ENCODE measurements at regions not wholly inside any gene's neighbourhood (a gene's known extent, or its start where the extent isn't known, plus 50 kb on each side); places are given as distances from the start of the nearest gene placed in this dataset.

GRCh38 chr20:4556781-4557180 lies 129.5 kb upstream of the PRNP start:
- Histone ChIP-seq H3K9ac (replicated peaks in 1 of 4; ENCODE audit: extremely low read depth in 1 of 4, low read depth in 3 of 4, low read length in 3 of 4) (no peak overlapping the region), H2BK20ac (ENCODE audit: low read length) (no peak overlapping the region), H3K4me2 (ENCODE audit: insufficient read depth in 1 of 2, low read depth in 2 of 2, low read length in 2 of 2) (no peak overlapping the region), H3K27me3 (replicated peaks in 1 of 4; ENCODE audit: control insufficient read depth in 3 of 4, extremely low read depth in 1 of 4, insufficient read depth in 3 of 4, low read length in 3 of 4) (no peaks in the 10 kb centered on the region), H2BK15ac (ENCODE audit: low read length) (no peak overlapping the region), H3K14ac (ENCODE audit: insufficient read length) (no peak overlapping the region), H3K79me1 (ENCODE audit: low read depth, low read length) (no peaks in the 10 kb centered on the region), H3K79me2 (ENCODE audit: control insufficient read depth in 1 of 2, insufficient read depth in 2 of 2, low read length in 2 of 2) (no peaks in the 10 kb centered on the region), H3K23ac (ENCODE audit: insufficient read length) (no peak overlapping the region), H3K27ac (ENCODE audit: low read depth, low read length) (no peak overlapping the region), H2AFZ (ENCODE audit: low read length) (no peak overlapping the region), H3K4me3 (ENCODE audit: extremely low read depth in 1 of 4, insufficient read depth in 2 of 4, low read depth in 3 of 4, low read length in 4 of 4) (no peak overlapping the region), H4K5ac (ENCODE audit: insufficient read length, low read depth, low read length) (no peak overlapping the region), H3K9me3 (ENCODE audit: insufficient read depth in 2 of 2, low read depth in 1 of 2, low read length in 1 of 2) (no peaks in the 10 kb centered on the region), H3K56ac (replicated peaks; ENCODE audit: insufficient read length, low read depth, low read length) (no peak overlapping the region), H3K4me1 (replicated peaks in 1 of 4; ENCODE audit: control insufficient read depth in 3 of 4, insufficient read depth in 4 of 4, low read length in 3 of 4) (no peaks in the 10 kb centered on the region), H4K20me1 (replicated peaks in 1 of 2; ENCODE audit: control insufficient read depth in 1 of 2, insufficient read depth in 2 of 2, low read length in 2 of 2) (no peaks in the 10 kb centered on the region), H2BK5ac (ENCODE audit: low read depth, low read length) (no peak overlapping the region), H4K8ac (ENCODE audit: extremely low read depth, insufficient read depth, low read length) (no peak overlapping the region), H4K91ac (replicated peaks; ENCODE audit: insufficient read length, low read length) (no peak overlapping the region), H3K4ac (replicated peaks; ENCODE audit: insufficient read length, low read depth, low read length) (no peak overlapping the region), H2AK5ac (ENCODE audit: low read depth, low read length) (no peak overlapping the region), H3K18ac (ENCODE audit: extremely low read depth, low read length) (no peak overlapping the region), H3K23me2 (ENCODE audit: low read depth, low read length) (no peaks in the 10 kb centered on the region), H3K36me3 (ENCODE audit: control insufficient read depth in 2 of 4, insufficient read depth in 4 of 4, low read length in 3 of 4) (no peaks in the 10 kb centered on the region), H2BK12ac (ENCODE audit: low read depth, low read length) (no peak overlapping the region), H2BK120ac (replicated peaks; ENCODE audit: low read depth, low read length) (no peak overlapping the region)
- no peak for DNase-seq (ENCODE audit: low read depth in 1 of 2, low spot score in 2 of 2)
- TF ChIP-seq RBBP5 (IDR thresholded peaks at IDR 0.05; ENCODE audit: borderline replicate concordance, low read depth, low read length) (no peak), ASH2L (IDR thresholded peaks at IDR 0.05; ENCODE audit: low read length) (no peak)
- no peak for FAIRE-seq
- ChIA-PET POLR2A (ENCODE audit: partially characterized antibody) (no interaction called here), CTCF (ENCODE audit: partially characterized antibody) (interaction anchor here (1.7 kb wide), 1 partner anchor 12 kb away, joined by 5 read pairs; no protein-coding TSS in a partner anchor)
- 64% methylated on average over 4 of the region's 4 CpGs; no CpG with 5 or more reads in 1 of the 2 experiments for WGBS, 2 experiments (ENCODE audit: extremely low coverage in 1 of 2, insufficient coverage in 1 of 2, insufficient read length in 1 of 2, insufficient replicate concordance in 2 of 2, low coverage in 1 of 2, low lambda C conversion rate in 2 of 2, missing lambda C conversion rate in 1 of 2)

Measured in H1 (cell line).